ENCODE measurements at regions not wholly inside any gene's neighbourhood (a gene's known extent, or its start where the extent isn't known, plus 50 kb on each side); places are given as distances from the start of the nearest gene placed in this dataset.

DNA sequence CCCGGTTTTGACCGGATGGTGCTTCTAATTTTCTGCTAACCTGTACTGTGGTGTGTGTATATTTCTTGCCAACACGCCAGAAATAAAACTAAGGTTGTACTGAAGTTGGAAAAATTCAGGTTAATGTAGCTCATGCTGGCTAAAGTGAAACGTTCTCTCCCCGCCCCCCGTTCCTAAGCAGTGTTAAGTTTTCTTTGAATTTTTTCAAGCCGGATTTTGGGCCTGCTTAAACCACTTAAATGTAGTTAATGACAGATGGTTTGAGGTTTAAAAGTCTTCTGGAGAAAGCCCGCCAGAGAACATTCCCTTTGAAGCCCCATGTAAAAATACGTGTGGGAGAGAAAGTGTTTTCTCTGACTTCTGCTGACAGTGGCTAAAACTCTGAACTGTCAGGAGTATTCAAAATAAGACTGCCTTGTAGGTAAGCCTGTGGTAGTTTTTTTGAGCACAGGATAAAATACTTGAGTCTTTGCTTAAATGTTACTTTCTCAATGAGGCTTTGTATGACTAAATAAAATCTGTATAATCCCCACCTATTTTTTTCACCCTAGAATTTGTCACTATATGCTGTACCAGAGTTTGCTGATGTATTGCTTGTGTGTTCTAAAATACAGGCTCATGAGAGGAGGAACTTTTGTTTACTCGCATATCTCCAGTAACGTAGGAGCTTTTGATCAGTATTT lies 101.3 kb downstream of the OR2B2 start:
- H3K27ac ChIP-seq (ENCODE audit: low read depth, low read length) = peak overlapping the region; percentile 39
- H3K36me3 ChIP-seq (ENCODE audit: control insufficient read depth, insufficient read depth, low read length) = no peaks in the 10 kb centered on the region
- Mint-ChIP-seq H3K27ac (peak overlapping the region; percentile 98), H3K4me1 (peaks cover 34% of the 10 kb centered on the region), H3K27me3 (ENCODE audit: insufficient read depth) (no peaks in the 10 kb centered on the region), H3K4me3 (peak overlapping the region; percentile 92), H3K9me3 (no peaks in the 10 kb centered on the region), H3K36me3 (ENCODE audit: low read depth) (no peaks in the 10 kb centered on the region)
- peak overlapping the region; percentile 83 for H3K9ac ChIP-seq (ENCODE audit: extremely low read depth, low read length, poor library complexity, severe bottlenecking)
- H3K9me3 ChIP-seq (ENCODE audit: control insufficient read depth, low read length) = no peaks in the 10 kb centered on the region
- TF ChIP-seq, protein P1, sequence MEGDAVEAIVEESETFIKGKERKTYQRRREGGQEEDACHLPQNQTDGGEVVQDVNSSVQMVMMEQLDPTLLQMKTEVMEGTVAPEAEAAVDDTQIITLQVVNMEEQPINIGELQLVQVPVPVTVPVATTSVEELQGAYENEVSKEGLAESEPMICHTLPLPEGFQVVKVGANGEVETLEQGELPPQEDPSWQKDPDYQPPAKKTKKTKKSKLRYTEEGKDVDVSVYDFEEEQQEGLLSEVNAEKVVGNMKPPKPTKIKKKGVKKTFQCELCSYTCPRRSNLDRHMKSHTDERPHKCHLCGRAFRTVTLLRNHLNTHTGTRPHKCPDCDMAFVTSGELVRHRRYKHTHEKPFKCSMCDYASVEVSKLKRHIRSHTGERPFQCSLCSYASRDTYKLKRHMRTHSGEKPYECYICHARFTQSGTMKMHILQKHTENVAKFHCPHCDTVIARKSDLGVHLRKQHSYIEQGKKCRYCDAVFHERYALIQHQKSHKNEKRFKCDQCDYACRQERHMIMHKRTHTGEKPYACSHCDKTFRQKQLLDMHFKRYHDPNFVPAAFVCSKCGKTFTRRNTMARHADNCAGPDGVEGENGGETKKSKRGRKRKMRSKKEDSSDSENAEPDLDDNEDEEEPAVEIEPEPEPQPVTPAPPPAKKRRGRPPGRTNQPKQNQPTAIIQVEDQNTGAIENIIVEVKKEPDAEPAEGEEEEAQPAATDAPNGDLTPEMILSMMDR (conservative IDR thresholded peaks at IDR 0.05) = no peak
- no peaks in the 10 kb centered on the region for H3K27me3 ChIP-seq (ENCODE audit: control insufficient read depth, insufficient read depth, low read length, poor library complexity, severe bottlenecking)
- peaks cover 5% of the 10 kb centered on the region for H3K4me1 ChIP-seq (ENCODE audit: control insufficient read depth, insufficient read depth, low read length)
- no peak for DNase-seq
- peak overlapping the region; percentile 95 for H3K4me3 ChIP-seq (ENCODE audit: low read length)
- WGBS, 2 experiments (ENCODE audit: insufficient coverage in 1 of 2, insufficient read length in 1 of 2) = 8 to 19% methylated on average over 8 to 11 of the region's 11 CpGs

DNA sequence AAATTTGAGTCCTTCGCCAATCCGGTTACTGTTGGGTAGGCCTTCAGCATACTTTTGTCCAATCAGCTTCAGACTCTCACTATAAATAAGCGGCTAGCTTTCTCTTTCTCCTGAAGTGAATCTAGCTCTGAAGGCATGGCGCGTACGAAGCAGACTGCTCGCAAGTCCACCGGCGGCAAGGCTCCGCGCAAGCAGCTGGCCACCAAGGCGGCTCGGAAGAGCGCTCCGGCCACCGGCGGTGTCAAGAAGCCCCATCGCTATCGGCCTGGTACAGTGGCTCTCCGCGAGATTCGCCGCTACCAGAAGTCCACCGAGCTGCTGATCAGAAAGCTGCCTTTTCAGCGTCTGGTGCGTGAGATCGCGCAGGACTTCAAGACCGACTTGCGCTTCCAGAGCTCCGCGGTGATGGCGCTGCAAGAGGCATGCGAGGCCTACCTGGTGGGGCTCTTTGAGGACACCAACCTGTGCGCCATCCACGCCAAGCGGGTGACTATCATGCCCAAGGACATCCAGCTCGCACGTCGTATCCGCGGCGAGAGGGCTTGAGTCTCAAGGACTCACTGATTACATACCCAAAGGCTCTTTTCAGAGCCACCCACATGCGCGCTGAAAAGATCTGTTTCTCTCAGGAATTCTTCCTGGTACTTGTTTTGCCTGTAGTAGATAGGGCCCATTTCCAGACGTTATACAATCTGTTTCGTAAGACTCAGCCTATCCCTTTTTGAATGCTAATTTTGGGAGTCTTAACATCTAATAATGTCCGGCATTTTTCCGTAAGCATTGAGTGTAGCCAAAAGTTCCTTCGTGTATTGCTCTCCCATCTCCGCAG lies 102.0 kb downstream of the OR2B2 start:
- DNase-seq = peak; percentile 91
- no peaks in the 10 kb centered on the region for H3K9me3 ChIP-seq (ENCODE audit: control insufficient read depth, low read length)
- peak overlapping the region; percentile 95 for H3K4me3 ChIP-seq (ENCODE audit: low read length)
- peak overlapping the region; percentile 83 for H3K9ac ChIP-seq (ENCODE audit: extremely low read depth, low read length, poor library complexity, severe bottlenecking)
- no peaks in the 10 kb centered on the region for H3K36me3 ChIP-seq (ENCODE audit: control insufficient read depth, insufficient read depth, low read length)
- Mint-ChIP-seq H3K27ac (peak overlapping the region; percentile 98), H3K4me1 (peaks cover 31% of the 10 kb centered on the region), H3K4me3 (peak overlapping the region; percentile 92), H3K27me3 (ENCODE audit: insufficient read depth) (no peaks in the 10 kb centered on the region), H3K36me3 (ENCODE audit: low read depth) (no peaks in the 10 kb centered on the region), H3K9me3 (no peaks in the 10 kb centered on the region)
- 0 to 3% methylated on average over 37 to 51 of the region's 51 CpGs for WGBS, 2 experiments (ENCODE audit: insufficient coverage in 1 of 2, insufficient read length in 1 of 2)
- TF ChIP-seq, protein P1 (conservative IDR thresholded peaks at IDR 0.05) = peak; percentile 23
- H3K27me3 ChIP-seq (ENCODE audit: control insufficient read depth, insufficient read depth, low read length, poor library complexity, severe bottlenecking) = no peaks in the 10 kb centered on the region
- H3K4me1 ChIP-seq (ENCODE audit: control insufficient read depth, insufficient read depth, low read length) = peaks cover 5% of the 10 kb centered on the region
- peak overlapping the region; percentile 39 for H3K27ac ChIP-seq (ENCODE audit: low read depth, low read length)

DNA sequence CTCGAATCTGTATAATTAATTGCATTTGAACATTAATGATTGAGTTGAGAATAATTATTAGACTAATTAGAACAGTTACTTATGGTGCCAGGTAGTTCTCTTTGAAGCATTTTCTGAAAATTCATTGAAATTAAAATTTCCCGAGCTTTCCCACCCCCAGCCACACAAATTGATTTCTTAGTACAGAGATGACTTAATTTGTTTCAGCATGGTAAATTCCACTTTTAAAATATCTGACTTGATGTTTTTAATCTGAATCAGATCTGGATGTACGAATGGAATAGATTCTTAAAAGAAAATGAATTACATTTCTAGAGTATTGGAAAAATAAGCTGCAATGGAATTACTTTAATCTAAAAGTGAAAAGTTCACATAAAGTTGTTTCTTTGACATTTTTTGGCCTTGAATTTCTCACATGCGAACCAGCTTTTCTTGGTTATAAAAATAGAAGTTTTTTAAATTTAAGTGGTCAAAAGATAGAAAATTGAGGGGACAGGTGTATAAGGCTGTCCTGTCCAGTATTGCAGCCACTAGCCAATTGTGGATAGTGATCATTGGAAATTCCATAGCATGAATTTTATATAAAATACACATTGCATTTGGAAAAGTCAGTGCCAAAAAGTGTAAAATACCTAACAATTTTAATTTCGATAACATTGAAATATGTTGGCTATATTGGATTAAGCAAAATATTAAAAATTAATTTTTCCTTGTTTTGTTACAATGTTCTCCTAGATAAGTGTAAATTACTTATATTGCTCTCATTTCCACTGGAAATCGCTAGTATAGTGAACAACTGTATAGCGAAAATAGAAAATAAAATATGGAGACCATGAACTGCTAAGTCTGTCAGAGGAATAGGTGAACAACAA lies 102.9 kb downstream of the OR2B2 start:
- peak overlapping the region; percentile 83 for H3K9ac ChIP-seq (ENCODE audit: extremely low read depth, low read length, poor library complexity, severe bottlenecking)
- Mint-ChIP-seq H3K36me3 (ENCODE audit: low read depth) (no peaks in the 10 kb centered on the region), H3K4me3 (peak overlapping the region; percentile 92), H3K9me3 (no peaks in the 10 kb centered on the region), H3K4me1 (peaks cover 28% of the 10 kb centered on the region), H3K27ac (peak overlapping the region; percentile 98), H3K27me3 (ENCODE audit: insufficient read depth) (no peaks in the 10 kb centered on the region)
- DNase-seq = no peak
- H3K36me3 ChIP-seq (ENCODE audit: control insufficient read depth, insufficient read depth, low read length) = no peaks in the 10 kb centered on the region
- no peaks in the 10 kb centered on the region for H3K27me3 ChIP-seq (ENCODE audit: control insufficient read depth, insufficient read depth, low read length, poor library complexity, severe bottlenecking)
- peak overlapping the region; percentile 81 for H3K27ac ChIP-seq (ENCODE audit: low read depth, low read length)
- peaks cover 5% of the 10 kb centered on the region for H3K4me1 ChIP-seq (ENCODE audit: control insufficient read depth, insufficient read depth, low read length)
- TF ChIP-seq, protein P1 (conservative IDR thresholded peaks at IDR 0.05) = no peak
- peak overlapping the region; percentile 95 for H3K4me3 ChIP-seq (ENCODE audit: low read length)
- no peaks in the 10 kb centered on the region for H3K9me3 ChIP-seq (ENCODE audit: control insufficient read depth, low read length)
- 0 to 3% methylated on average over 4 to 6 of the region's 7 CpGs for WGBS, 2 experiments (ENCODE audit: insufficient coverage in 1 of 2, insufficient read length in 1 of 2)

Measured in endodermal cell (in vitro differentiated cells).